A673 (cell line): ENCODE measurements at regions not wholly inside any gene's neighbourhood (a gene's known extent, or its start where the extent isn't known, plus 50 kb on each side); places are given as distances from the start of the nearest gene placed in this dataset.

Experiments
- CTCF ChIP-seq: fragments of 300-800, 200-600 bp; sonication (generic); conservative IDR thresholded peaks from 2 replicates; pipeline ENCODE4 v1.5.1; 2017; ENCODE audit warnings: low read depth, mild to moderate bottlenecking, antibody characterized with exemption, low read length, moderate library complexity, mixed read lengths
- EZH2 ChIP-seq: fragments of 200-600 bp; sonication (generic); IDR thresholded peaks from 2 replicates; pipeline ENCODE4 v1.6.1; 2017; ENCODE audit warnings: borderline replicate concordance, low read depth, mild to moderate bottlenecking, mixed read lengths, antibody characterized with exemption, low read length; ENCODE audit not compliant: poor library complexity, severe bottlenecking

- TF ChIP-seq CTCF (no peak), EZH2 (peak; percentile 42)
These were observed 112.7 kb upstream of the SLC5A12 start for GRCh38 chr11:26834601-26835000.
